Lung (tissue), 11 donors: ENCODE measurements at regions not wholly inside any gene's neighbourhood (a gene's known extent, or its start where the extent isn't known, plus 50 kb on each side); places are given as distances from the start of the nearest gene placed in this dataset.

Experiments
- ATAC-seq: fragments of 200-7000 bp; cut with Tn5 transposase; one replicate; pipeline ENCODE4 v1.9.1; 2020; ENCODE audit warnings: moderate number of reproducible peaks; ENCODE audit not compliant: insufficient read depth, low FRiP score
- DNase-seq, 3 donors: peaks; one replicate each; pipeline ENCODE4 v3.0.0-alpha.2; 2013 to 2017
- H3K27ac ChIP-seq, 2 donors: one replicate each; pipeline ENCODE4 v1.5.1; 2013; ENCODE audit warnings: mild to moderate bottlenecking in 2 of 2, moderate library complexity in 2 of 2, control low read depth in 1 of 2, inconsistent platforms in 1 of 2, low read depth in 1 of 2, low read length in 1 of 2
- H3K27me3 ChIP-seq, 3 donors: one replicate each; pipeline ENCODE4 v1.5.1; 2013; ENCODE audit warnings: low read length in 2 of 3; ENCODE audit not compliant: control insufficient read depth in 3 of 3, insufficient read depth in 3 of 3
- H3K36me3 ChIP-seq, 4 donors: one replicate each; pipeline ENCODE4 v1.5.1; 2013; ENCODE audit warnings: low read length in 4 of 4, mild to moderate bottlenecking in 1 of 4, moderate library complexity in 1 of 4; ENCODE audit not compliant: control insufficient read depth in 4 of 4, insufficient read depth in 4 of 4
- H3K4me1 ChIP-seq, 5 donors: one replicate each; pipeline ENCODE4 v1.5.1; 2013; ENCODE audit warnings: low read length in 5 of 5, mild to moderate bottlenecking in 2 of 5, moderate library complexity in 1 of 5; ENCODE audit not compliant: control insufficient read depth in 5 of 5, insufficient read depth in 5 of 5
- H3K4me3 ChIP-seq: one replicate; pipeline ENCODE4 v1.5.1; 2013; ENCODE audit warnings: mild to moderate bottlenecking, control low read depth, moderate library complexity
- H3K9ac ChIP-seq, 2 donors: one replicate each; pipeline ENCODE4 v1.5.1; 2013; ENCODE audit warnings: low read length in 2 of 2, control low read depth in 1 of 2; ENCODE audit not compliant: insufficient read depth in 1 of 2
- H3K9me3 ChIP-seq, 4 donors: one replicate each; pipeline ENCODE4 v1.5.1; 2013; ENCODE audit warnings: low read length in 3 of 4, mild to moderate bottlenecking in 1 of 4, moderate library complexity in 1 of 4; ENCODE audit not compliant: control insufficient read depth in 4 of 4, insufficient read depth in 3 of 4
- WGBS, 2 donors: extraction: QIAGEN DNeasy Blood & Tissue Kit; methylation state at CpG; one replicate each; pipeline ENCODE4 v1.1.7; 2013; 5-methylcytosine and 5-hydroxymethylcytosine counted together
- TF ChIP-seq, protein P1 (sequence below): IDR thresholded peaks from 2 replicates; pipeline ENCODE4 v1.5.1; 2012; ENCODE audit warnings: mild to moderate bottlenecking; ENCODE audit errors: control extremely low read depth, extremely low read depth
- donor health status: control.
- donor health status: control.
- donor health status: Bipolar disorder and iron deficiency.
- donor health status: healthy.
- donor health status: DM: yes; HTN: yes; CAD: no.

DNA sequence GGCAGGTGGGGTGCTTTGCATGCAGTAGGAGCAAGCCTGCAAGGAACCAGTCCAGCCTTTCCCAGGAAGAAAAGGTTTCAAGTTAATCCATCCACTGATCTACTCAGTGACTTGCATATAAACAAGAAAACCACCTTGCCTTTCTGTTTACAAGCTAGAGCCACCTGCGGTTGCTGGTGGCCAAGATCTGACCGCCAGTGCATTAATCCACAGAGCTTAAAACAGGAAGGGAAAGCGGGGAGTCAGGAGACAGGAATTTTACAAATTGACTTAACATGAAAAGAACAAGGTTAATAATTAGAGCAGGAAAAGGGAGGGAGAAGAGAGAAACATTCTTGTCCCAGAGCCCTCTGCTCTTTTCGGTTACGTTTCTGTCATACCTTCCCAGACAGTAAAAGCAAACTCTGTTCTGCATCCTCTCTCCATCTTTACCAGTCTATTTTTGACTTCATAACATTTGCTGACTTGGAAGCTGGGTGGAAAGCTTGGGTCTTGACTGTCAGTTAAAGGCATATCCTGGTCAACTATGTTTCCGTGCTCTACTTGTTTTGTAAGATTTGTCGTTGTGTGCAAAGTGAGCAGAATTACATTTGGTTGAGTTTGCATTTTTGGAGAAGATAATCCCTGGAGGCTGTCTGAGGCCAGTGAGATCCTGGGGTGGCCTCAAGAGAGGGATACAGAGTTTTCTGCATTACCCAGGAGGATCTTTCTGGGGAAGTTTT is 760.6 kb downstream of the EFNB2 start:
- WGBS, 2 donors, result 50 to 67% methylated on average over 7 of the region's 7 CpGs
- no peak overlapping the region for H3K27ac ChIP-seq
- DNase-seq, result peak in 2 of 3 donors; percentile 9 to 34
- no peaks in the 10 kb centered on the region for H3K27me3 ChIP-seq
- H3K4me3 ChIP-seq, result no peak overlapping the region
- H3K36me3 ChIP-seq, result no peaks in the 10 kb centered on the region
- no peaks in the 10 kb centered on the region for H3K9me3 ChIP-seq
- TF ChIP-seq, protein P1, sequence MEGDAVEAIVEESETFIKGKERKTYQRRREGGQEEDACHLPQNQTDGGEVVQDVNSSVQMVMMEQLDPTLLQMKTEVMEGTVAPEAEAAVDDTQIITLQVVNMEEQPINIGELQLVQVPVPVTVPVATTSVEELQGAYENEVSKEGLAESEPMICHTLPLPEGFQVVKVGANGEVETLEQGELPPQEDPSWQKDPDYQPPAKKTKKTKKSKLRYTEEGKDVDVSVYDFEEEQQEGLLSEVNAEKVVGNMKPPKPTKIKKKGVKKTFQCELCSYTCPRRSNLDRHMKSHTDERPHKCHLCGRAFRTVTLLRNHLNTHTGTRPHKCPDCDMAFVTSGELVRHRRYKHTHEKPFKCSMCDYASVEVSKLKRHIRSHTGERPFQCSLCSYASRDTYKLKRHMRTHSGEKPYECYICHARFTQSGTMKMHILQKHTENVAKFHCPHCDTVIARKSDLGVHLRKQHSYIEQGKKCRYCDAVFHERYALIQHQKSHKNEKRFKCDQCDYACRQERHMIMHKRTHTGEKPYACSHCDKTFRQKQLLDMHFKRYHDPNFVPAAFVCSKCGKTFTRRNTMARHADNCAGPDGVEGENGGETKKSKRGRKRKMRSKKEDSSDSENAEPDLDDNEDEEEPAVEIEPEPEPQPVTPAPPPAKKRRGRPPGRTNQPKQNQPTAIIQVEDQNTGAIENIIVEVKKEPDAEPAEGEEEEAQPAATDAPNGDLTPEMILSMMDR, result no peak
- ATAC-seq, result no peak
- H3K4me1 ChIP-seq, result peaks cover 0 to 11% (median 0%) of the 10 kb centered on the region in 5 donors
- H3K9ac ChIP-seq, result no peak overlapping the region

DNA sequence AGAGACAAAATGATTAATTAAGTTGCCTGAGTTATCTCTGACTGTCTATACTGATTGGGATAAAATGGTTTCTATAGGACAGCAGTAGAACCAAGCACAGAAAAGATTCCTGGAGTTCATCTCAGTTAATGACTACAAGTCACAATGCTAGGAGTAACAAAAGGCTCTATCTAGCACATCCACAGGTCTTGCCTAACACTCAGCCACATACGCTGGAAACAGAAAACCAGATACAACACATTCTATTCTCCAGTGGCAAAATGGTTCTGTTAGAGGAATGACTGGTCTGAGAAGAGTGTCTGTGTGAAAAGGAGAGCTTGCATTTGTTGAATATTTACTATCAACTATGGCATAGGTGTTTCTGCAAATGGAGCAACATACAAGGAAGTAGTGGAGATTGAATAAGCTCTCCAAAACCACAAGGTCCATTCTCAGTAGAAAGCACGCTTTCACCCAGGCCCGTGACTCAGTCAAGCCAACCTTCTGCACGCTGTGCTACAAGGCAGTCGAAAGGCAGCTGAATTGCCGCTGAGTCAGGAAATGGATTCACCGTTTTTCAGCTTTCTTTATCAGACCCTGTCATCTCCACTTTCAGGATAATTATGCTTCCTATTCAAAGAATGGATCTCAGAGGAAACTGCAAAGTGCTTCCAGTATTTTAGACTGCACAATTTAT is 761.5 kb downstream of the EFNB2 start:
- WGBS, 2 donors, result 41 to 53% methylated on average over 7 of the region's 7 CpGs
- Histone ChIP-seq H3K9me3 (no peaks in the 10 kb centered on the region), H3K36me3 (no peaks in the 10 kb centered on the region), H3K27ac (no peak overlapping the region), H3K4me3 (no peak overlapping the region), H3K4me1 (peaks cover 0 to 11% (median 0%) of the 10 kb centered on the region in 5 donors), H3K9ac (no peak overlapping the region), H3K27me3 (no peaks in the 10 kb centered on the region)
- peak in 2 of 3 donors; percentile 4 to 13 for DNase-seq
- no peak for ATAC-seq
- TF ChIP-seq, protein P1, result no peak

DNA sequence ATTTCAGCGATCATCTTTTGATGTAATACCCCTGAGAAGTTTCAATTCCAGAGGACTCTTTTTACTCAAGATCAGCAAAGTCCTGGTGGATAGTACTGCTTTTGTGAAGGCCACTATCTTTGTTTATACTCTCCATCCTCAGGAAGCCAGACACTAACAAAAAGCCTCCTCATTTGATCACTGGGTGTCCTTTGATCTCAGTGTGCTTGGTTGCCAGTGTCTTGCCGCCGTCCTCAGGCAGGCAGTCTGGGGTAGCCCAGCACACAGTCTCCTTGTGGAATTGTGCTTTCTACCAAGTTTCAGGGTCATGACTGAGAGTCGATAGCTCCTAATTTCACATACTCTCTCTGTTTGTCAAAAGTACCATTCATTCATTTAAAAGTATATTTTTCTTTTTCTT is 762.2 kb downstream of the EFNB2 start:
- DNase-seq (peak in 2 of 3 donors; percentile 6 to 40), ATAC-seq (no peak)
- TF ChIP-seq, protein P1, result no peak
- no peaks in the 10 kb centered on the region for H3K9me3 ChIP-seq
- 65 to 78% methylated on average over 4 of the region's 4 CpGs for whole genome bisulfite sequencing, 2 donors
- no peak overlapping the region for H3K4me3 ChIP-seq
- no peaks in the 10 kb centered on the region for H3K36me3 ChIP-seq
- peaks cover 0 to 11% (median 0%) of the 10 kb centered on the region in 5 donors for H3K4me1 ChIP-seq
- no peak overlapping the region for H3K9ac ChIP-seq
- H3K27ac ChIP-seq, result no peak overlapping the region
- H3K27me3 ChIP-seq, result no peaks in the 10 kb centered on the region
